Activated naive CD4-positive, alpha-beta T cell treated with anti-CD3 and anti-CD28 coated beads, Interleukin-2, amount 50 U/mL, for 72 hours (primary cell): ENCODE measurements at regions not wholly inside any gene's neighbourhood (a gene's known extent, or its start where the extent isn't known, plus 50 kb on each side); places are given as distances from the start of the nearest gene placed in this dataset.

Experiments
- ATAC-seq, 2 donors: fragments of 150-1000 bp; cut with Tn5 transposase; 2 replicates each; pipeline ENCODE4 v1.10.0; 2021; ENCODE audit warnings: mild to moderate bottlenecking in 2 of 2, moderate library complexity in 2 of 2
- DNase-seq, 2 donors: peaks; one replicate each; pipeline ENCODE4 v3.0.0; 2021 to 2022; ENCODE audit warnings: low spot score in 2 of 2
- H3K27ac Mint-ChIP-seq, 2 donors: one replicate each; pipeline ENCODE4 v1.8.0; 2022; ENCODE audit warnings: mild to moderate bottlenecking in 2 of 2, mixed read lengths in 2 of 2
- H3K36me3 Mint-ChIP-seq, 2 donors: one replicate each; pipeline ENCODE4 v1.8.0; 2022; ENCODE audit warnings: mixed read lengths in 2 of 2
- H3K9me3 Mint-ChIP-seq, 2 donors: one replicate each; pipeline ENCODE4 v1.8.0; 2022; ENCODE audit warnings: mixed read lengths in 2 of 2

- H3K36me3 Mint-ChIP-seq: no peaks in the 10 kb centered on the region
- ATAC-seq (no peak), DNase-seq (no peak)
- no peaks in the 10 kb centered on the region for H3K9me3 Mint-ChIP-seq
- H3K27ac Mint-ChIP-seq: no peak overlapping the region
Observed at GRCh38 chr2:150591496-150592285, 104.2 kb upstream of the RND3 start.

- H3K9me3 Mint-ChIP-seq: no peaks in the 10 kb centered on the region
- ATAC-seq (no peak), DNase-seq (no peak)
- no peak overlapping the region for H3K27ac Mint-ChIP-seq
- no peaks in the 10 kb centered on the region for H3K36me3 Mint-ChIP-seq
Observed at GRCh38 chr2:150589681-150590080, 102.2 kb upstream of the RND3 start.

GRCh38 chr2:150588506-150588870 is 101.0 kb upstream of the RND3 start:
- Mint-ChIP-seq H3K27ac (no peak overlapping the region), H3K36me3 (no peaks in the 10 kb centered on the region), H3K9me3 (no peaks in the 10 kb centered on the region)
- no peak for DNase-seq
- no peak for ATAC-seq

GRCh38 chr2:150587547-150588505 is 100.4 kb upstream of the RND3 start:
- Mint-ChIP-seq H3K27ac (no peak overlapping the region), H3K36me3 (no peaks in the 10 kb centered on the region), H3K9me3 (no peaks in the 10 kb centered on the region)
- ATAC-seq: no peak
- DNase-seq: no peak

- Mint-ChIP-seq H3K27ac (no peak overlapping the region), H3K36me3 (no peaks in the 10 kb centered on the region), H3K9me3 (no peaks in the 10 kb centered on the region)
- DNase-seq: no peak
- ATAC-seq: no peak
Observed at GRCh38 chr2:150586858-150587257, 99.4 kb upstream of the RND3 start.

GRCh38 chr2:150585221-150585971 is 97.9 kb upstream of the RND3 start:
- Mint-ChIP-seq H3K9me3 (no peaks in the 10 kb centered on the region), H3K36me3 (no peaks in the 10 kb centered on the region), H3K27ac (no peak overlapping the region)
- DNase-seq (no peak), ATAC-seq (no peak)

GRCh38 chr2:150584081-150584480 is 96.6 kb upstream of the RND3 start:
- Mint-ChIP-seq H3K27ac (no peak overlapping the region), H3K36me3 (peaks cover 0 to 7% of the 10 kb centered on the region in 2 donors), H3K9me3 (peaks cover 0 to 5% of the 10 kb centered on the region in 2 donors)
- ATAC-seq (no peak), DNase-seq (no peak)

- DNase-seq: no peak
- H3K27ac Mint-ChIP-seq: no peak overlapping the region
- no peak for ATAC-seq
- peaks cover 0 to 17% of the 10 kb centered on the region in 2 donors for H3K36me3 Mint-ChIP-seq
- peaks cover 9 to 12% of the 10 kb centered on the region in 2 donors for H3K9me3 Mint-ChIP-seq
Observed at GRCh38 chr2:150581717-150582472, 94.4 kb upstream of the RND3 start.

GRCh38 chr2:150578481-150578880 is 91.0 kb upstream of the RND3 start:
- DNase-seq (no peak), ATAC-seq (no peak)
- Mint-ChIP-seq H3K36me3 (peaks cover 0 to 17% of the 10 kb centered on the region in 2 donors), H3K9me3 (peaks cover 9 to 12% of the 10 kb centered on the region in 2 donors), H3K27ac (no peak overlapping the region)

GRCh38 chr2:150575861-150576260 is 88.4 kb upstream of the RND3 start:
- ATAC-seq: no peak
- H3K27ac Mint-ChIP-seq: no peak overlapping the region
- H3K36me3 Mint-ChIP-seq: peaks cover 0 to 17% of the 10 kb centered on the region in 2 donors
- no peak for DNase-seq
- H3K9me3 Mint-ChIP-seq: peaks cover 12 to 13% of the 10 kb centered on the region in 2 donors

- ATAC-seq (no peak), DNase-seq (no peak)
- Mint-ChIP-seq H3K9me3 (peaks cover 5 to 10% of the 10 kb centered on the region in 2 donors), H3K27ac (no peak overlapping the region), H3K36me3 (peaks cover 0 to 3% of the 10 kb centered on the region in 2 donors)
Observed at GRCh38 chr2:150572961-150573395, 85.5 kb upstream of the RND3 start.

GRCh38 chr2:150572194-150572766 is 84.8 kb upstream of the RND3 start:
- no peak for DNase-seq
- no peak overlapping the region for H3K27ac Mint-ChIP-seq
- no peaks in the 10 kb centered on the region for H3K36me3 Mint-ChIP-seq
- peaks cover 0 to 4% of the 10 kb centered on the region in 2 donors for H3K9me3 Mint-ChIP-seq
- ATAC-seq: no peak

- H3K27ac Mint-ChIP-seq: no peak overlapping the region
- no peak for DNase-seq
Observed at GRCh38 chr2:150571121-150571520, 83.7 kb upstream of the RND3 start.

GRCh38 chr2:150570712-150571111 is 83.2 kb upstream of the RND3 start:
- ATAC-seq (no peak), DNase-seq (no peak)
- Mint-ChIP-seq H3K36me3 (no peaks in the 10 kb centered on the region), H3K9me3 (peaks cover under 1 to 4% of the 10 kb centered on the region in 2 donors), H3K27ac (no peak overlapping the region)

More at GRCh38 chr2:150571121-150571520, 83.7 kb upstream of the RND3 start:
- ATAC-seq: no peak
- Mint-ChIP-seq H3K9me3 (peaks cover 0 to 4% of the 10 kb centered on the region in 2 donors), H3K36me3 (no peaks in the 10 kb centered on the region)

- Mint-ChIP-seq H3K27ac (no peak overlapping the region), H3K9me3 (peaks cover 6 to 7% of the 10 kb centered on the region in 2 donors), H3K36me3 (no peaks in the 10 kb centered on the region)
- DNase-seq (no peak), ATAC-seq (no peak)
Observed at GRCh38 chr2:150569761-150570160, 82.3 kb upstream of the RND3 start.
